Neural progenitor cell (in vitro differentiated cells): ENCODE measurements at regions not wholly inside any gene's neighbourhood (a gene's known extent, or its start where the extent isn't known, plus 50 kb on each side); places are given as distances from the start of the nearest gene placed in this dataset.
"Not testable (repeated sequence)": the region's sequence is repeated elsewhere in the genome, so short reads cannot be mapped to it uniquely, and the experiment has no call there.

ENCODE experiments used
- DNase-seq: peaks from one replicate; pipeline ENCODE4 v3.0.0-alpha.2; 2016; ENCODE audit warnings: low spot score
- H2AFZ ChIP-seq: fragments of 200-600 bp; sonication (generic); replicated peaks from 2 replicates; pipeline ENCODE4 v1.6.1; 2016; ENCODE audit warnings: antibody characterized with exemption
- H3F3A ChIP-seq: fragments of 200-600 bp; sonication (generic); 2 replicates; pipeline ENCODE4 v1.6.1; 2016; ENCODE audit warnings: antibody characterized with exemption, low read depth
- H3K27ac ChIP-seq: fragments of 200-600 bp; sonication (generic); 2 replicates; pipeline ENCODE4 v1.5.1; 2016; ENCODE audit warnings: mild to moderate bottlenecking
- H3K27me3 ChIP-seq: fragments of 200-600 bp; sonication (generic); 2 replicates; pipeline ENCODE4 v1.6.1; 2016; ENCODE audit warnings: mild to moderate bottlenecking, moderate library complexity
- H3K36me3 ChIP-seq: fragments of 200-600 bp; sonication (generic); 2 replicates; pipeline ENCODE4 v1.5.1; 2016
- H3K4me1 ChIP-seq: fragments of 200-600 bp; sonication (generic); 2 replicates; pipeline ENCODE4 v1.6.1; 2016; ENCODE audit warnings: mixed run types
- H3K4me2 ChIP-seq: fragments of 200-600 bp; sonication (generic); 2 replicates; pipeline ENCODE4 v1.6.1; 2016
- H3K4me3 ChIP-seq: fragments of 200-600 bp; sonication (generic); 2 replicates; pipeline ENCODE4 v1.5.1; 2016
- H3K79me2 ChIP-seq: fragments of 200-600 bp; sonication (generic); 2 replicates; pipeline ENCODE4 v1.6.1; 2016; ENCODE audit warnings: low read depth
- H3K9ac ChIP-seq: fragments of 200-600 bp; sonication (generic); 2 replicates; pipeline ENCODE4 v1.6.1; 2016
- H3K9me3 ChIP-seq: fragments of 200-600 bp; sonication (generic); 2 replicates; pipeline ENCODE4 v1.5.1; 2016; ENCODE audit warnings: low read depth
- H4K20me1 ChIP-seq: fragments of 200-600 bp; sonication (generic); 2 replicates; pipeline ENCODE4 v1.6.1; 2016; ENCODE audit warnings: low read depth
- H3K27ac Mint-ChIP-seq: 3 replicates; pipeline ENCODE4 v1.8.0; 2021; ENCODE audit warnings: mixed read lengths
- H3K27me3 Mint-ChIP-seq: 2 replicates; pipeline ENCODE4 v1.8.0; 2022; ENCODE audit warnings: low read depth, mild to moderate bottlenecking, inconsistent platforms, moderate library complexity, mixed read lengths; ENCODE audit not compliant: insufficient read depth
- H3K36me3 Mint-ChIP-seq: 3 replicates; pipeline ENCODE4 v1.8.0; 2021; ENCODE audit warnings: mixed read lengths
- H3K4me1 Mint-ChIP-seq: 3 replicates; pipeline ENCODE4 v1.8.0; 2021; ENCODE audit warnings: mixed read lengths
- H3K4me3 Mint-ChIP-seq: 3 replicates; pipeline ENCODE4 v1.8.0; 2021; ENCODE audit warnings: mild to moderate bottlenecking, moderate library complexity, mixed read lengths
- H3K9me3 Mint-ChIP-seq: 3 replicates; pipeline ENCODE4 v1.8.0; 2020; ENCODE audit warnings: mixed read lengths
- CTCF ChIP-seq: fragments of 200-600 bp; sonication (generic); IDR thresholded peaks from 2 replicates; pipeline ENCODE4 v1.5.1; 2017; ENCODE audit warnings: antibody characterized with exemption, mild to moderate bottlenecking
- EZH2 ChIP-seq: fragments of 200-600 bp; sonication (generic); IDR thresholded peaks from 2 replicates; pipeline ENCODE4 v1.6.1; 2017; ENCODE audit warnings: antibody characterized with exemption, mild to moderate bottlenecking, moderate library complexity
- EZH2phosphoT487 ChIP-seq: fragments of 200-600 bp; sonication (generic); IDR thresholded peaks from 2 replicates; pipeline ENCODE4 v1.6.1; 2017; ENCODE audit warnings: antibody characterized with exemption

GRCh38 chr7:13265271-13265670 is 577.8 kb downstream of the ARL4A start:
- DNase-seq = no peak
- Histone ChIP-seq H3K79me2 (no peaks in the 10 kb centered on the region), H2AFZ (no peak overlapping the region), H3F3A (no peaks in the 10 kb centered on the region), H3K4me3 (no peak overlapping the region), H3K36me3 (no peaks in the 10 kb centered on the region), H3K4me1 (no peaks in the 10 kb centered on the region), H4K20me1 (no peaks in the 10 kb centered on the region), H3K4me2 (no peak overlapping the region), H3K27ac (no peak overlapping the region), H3K27me3 (no peaks in the 10 kb centered on the region), H3K9me3 (no peaks in the 10 kb centered on the region), H3K9ac (no peak overlapping the region)
- Mint-ChIP-seq H3K27ac (no peak overlapping the region), H3K27me3 (peaks cover 3% of the 10 kb centered on the region), H3K9me3 (no peaks in the 10 kb centered on the region), H3K4me1 (peaks cover 13% of the 10 kb centered on the region), H3K36me3 (no peaks in the 10 kb centered on the region), H3K4me3 (no peak overlapping the region)
- TF ChIP-seq EZH2 = no peak
- TF ChIP-seq CTCF = no peak
- no peak for TF ChIP-seq EZH2phosphoT487

- H3K27ac Mint-ChIP-seq, DNase-seq, H3F3A ChIP-seq, H3K9me3 ChIP-seq, H3K9ac ChIP-seq, H2AFZ ChIP-seq, H3K36me3 ChIP-seq, H3K36me3 Mint-ChIP-seq, H4K20me1 ChIP-seq, H3K4me3 ChIP-seq, H3K4me1 Mint-ChIP-seq, H3K27me3 ChIP-seq, H3K4me1 ChIP-seq, H3K4me2 ChIP-seq, H3K27ac ChIP-seq, H3K79me2 ChIP-seq, H3K4me3 Mint-ChIP-seq, H3K27me3 Mint-ChIP-seq: not testable (repeated sequence)
- H3K9me3 Mint-ChIP-seq = peaks cover 14% of the 10 kb centered on the region
These were observed 586.8 kb downstream of the ARL4A start for GRCh38 chr7:13274205-13274604.

- no peak overlapping the region for H3K4me2 ChIP-seq
- H3K36me3 ChIP-seq = no peaks in the 10 kb centered on the region
- peak; percentile 11 for DNase-seq
- Mint-ChIP-seq H3K36me3 (no peaks in the 10 kb centered on the region), H3K27me3 (no peaks in the 10 kb centered on the region), H3K4me1 (no peaks in the 10 kb centered on the region), H3K4me3 (no peak overlapping the region), H3K27ac (no peak overlapping the region), H3K9me3 (peaks cover 14% of the 10 kb centered on the region)
- H3K4me1 ChIP-seq = no peaks in the 10 kb centered on the region
- no peaks in the 10 kb centered on the region for H3K79me2 ChIP-seq
- H2AFZ ChIP-seq = no peak overlapping the region
- no peaks in the 10 kb centered on the region for H3F3A ChIP-seq
- H3K4me3 ChIP-seq = no peak overlapping the region
- H3K27me3 ChIP-seq = no peaks in the 10 kb centered on the region
- no peaks in the 10 kb centered on the region for H3K9me3 ChIP-seq
- TF ChIP-seq EZH2phosphoT487 (no peak), CTCF (peak; percentile 74)
- no peak overlapping the region for H3K27ac ChIP-seq
- no peaks in the 10 kb centered on the region for H4K20me1 ChIP-seq
- H3K9ac ChIP-seq = no peak overlapping the region
These were observed 589.5 kb downstream of the ARL4A start for GRCh38 chr7:13276977-13277376.

GRCh38 chr7:13278020-13278419 is 590.6 kb downstream of the ARL4A start:
- Histone ChIP-seq H2AFZ (no peak overlapping the region), H3K79me2 (no peaks in the 10 kb centered on the region), H3K27me3 (no peaks in the 10 kb centered on the region), H3K9me3 (no peaks in the 10 kb centered on the region), H3K9ac (no peak overlapping the region), H3K36me3 (no peaks in the 10 kb centered on the region), H4K20me1 (no peaks in the 10 kb centered on the region), H3K4me3 (no peak overlapping the region), H3K27ac (no peak overlapping the region), H3K4me2 (no peak overlapping the region), H3F3A (no peaks in the 10 kb centered on the region), H3K4me1 (no peaks in the 10 kb centered on the region)
- no peak overlapping the region for H3K27ac Mint-ChIP-seq
- no peak overlapping the region for H3K4me3 Mint-ChIP-seq
- no peak for DNase-seq
- TF ChIP-seq EZH2phosphoT487 (no peak), CTCF (no peak), EZH2 (no peak)
- no peaks in the 10 kb centered on the region for H3K27me3 Mint-ChIP-seq
- no peaks in the 10 kb centered on the region for H3K36me3 Mint-ChIP-seq
- peaks cover 12% of the 10 kb centered on the region for H3K9me3 Mint-ChIP-seq
- no peaks in the 10 kb centered on the region for H3K4me1 Mint-ChIP-seq
